ENCODE measurements at regions not wholly inside any gene's neighbourhood (a gene's known extent, or its start where the extent isn't known, plus 50 kb on each side); places are given as distances from the start of the nearest gene placed in this dataset.

- Histone ChIP-seq H3K27ac (ENCODE audit: low read depth in 2 of 2, low read length in 1 of 2) (no peak overlapping the region), H3K79me2 (ENCODE audit: insufficient read depth) (no peaks in the 10 kb centered on the region), H3K9me3 (no peaks in the 10 kb centered on the region), H3K4me1 (ENCODE audit: control insufficient read depth in 1 of 2, insufficient read depth in 2 of 2, low read depth in 1 of 2, low read length in 1 of 2) (no peaks in the 10 kb centered on the region; a peak in 1 of 4 replicates), H3K4me2 (no peak overlapping the region), H3K4me3 (ENCODE audit: low read depth in 2 of 2, low read length in 1 of 2) (no peak overlapping the region), H3K9ac (no peak overlapping the region), H3K9me2 (no peaks in the 10 kb centered on the region), H3K27me3 (ENCODE audit: insufficient read depth) (no peaks in the 10 kb centered on the region), H2AFZ (ENCODE audit: low read depth) (no peak overlapping the region), H3K36me3 (replicated peaks in 1 of 2; ENCODE audit: control insufficient read depth in 1 of 2, insufficient read depth in 2 of 2, low read length in 1 of 2) (no peaks in the 10 kb centered on the region), H4K20me1 (ENCODE audit: insufficient read depth) (no peaks in the 10 kb centered on the region), H3F3A (replicated peaks; ENCODE audit: insufficient read depth) (no peaks in the 10 kb centered on the region)
- 17% methylated on average over 3 of the region's 3 CpGs for WGBS (ENCODE audit: low lambda C conversion rate)
- CTCF ChIA-PET, result no interaction called here
- POLR2A ChIA-PET, result interaction anchor here (0.7 kb wide), 1 partner anchor 630 kb away, joined by 3 read pairs; no protein-coding TSS in a partner anchor
- TF ChIP-seq SMC3 (IDR thresholded peaks at IDR 0.05; ENCODE audit: low read depth, low read length) (no peak), RXRA (IDR thresholded peaks at IDR 0.05; ENCODE audit: borderline replicate concordance, low read depth) (no peak), USF2 (IDR thresholded peaks at IDR 0.05; ENCODE audit: borderline replicate concordance, low read depth, low read length) (no peak), MEF2A (IDR thresholded peaks at IDR 0.05; ENCODE audit: borderline replicate concordance, low read depth) (no peak), FOXM1 (IDR thresholded peaks at IDR 0.05; ENCODE audit: low read depth) (no peak), YY1 (IDR thresholded peaks at IDR 0.05; ENCODE audit: low read depth) (no peak), MXI1 (IDR thresholded peaks at IDR 0.05; ENCODE audit: low read depth, low read length) (no peak), GABPA (IDR thresholded peaks at IDR 0.05; ENCODE audit: low read depth) (no peak), RCOR1 (IDR thresholded peaks at IDR 0.05; ENCODE audit: low read length) (no peak), IRF3 (IDR thresholded peaks at IDR 0.05; ENCODE audit: low read depth, low read length) (no peak), RAD21 (IDR thresholded peaks at IDR 0.05; ENCODE audit: low read length) (no peak), JUND (IDR thresholded peaks at IDR 0.05) (no peak), NFIC (IDR thresholded peaks at IDR 0.05; ENCODE audit: borderline replicate concordance) (no peak)
- TF ChIP-seq, protein P1, sequence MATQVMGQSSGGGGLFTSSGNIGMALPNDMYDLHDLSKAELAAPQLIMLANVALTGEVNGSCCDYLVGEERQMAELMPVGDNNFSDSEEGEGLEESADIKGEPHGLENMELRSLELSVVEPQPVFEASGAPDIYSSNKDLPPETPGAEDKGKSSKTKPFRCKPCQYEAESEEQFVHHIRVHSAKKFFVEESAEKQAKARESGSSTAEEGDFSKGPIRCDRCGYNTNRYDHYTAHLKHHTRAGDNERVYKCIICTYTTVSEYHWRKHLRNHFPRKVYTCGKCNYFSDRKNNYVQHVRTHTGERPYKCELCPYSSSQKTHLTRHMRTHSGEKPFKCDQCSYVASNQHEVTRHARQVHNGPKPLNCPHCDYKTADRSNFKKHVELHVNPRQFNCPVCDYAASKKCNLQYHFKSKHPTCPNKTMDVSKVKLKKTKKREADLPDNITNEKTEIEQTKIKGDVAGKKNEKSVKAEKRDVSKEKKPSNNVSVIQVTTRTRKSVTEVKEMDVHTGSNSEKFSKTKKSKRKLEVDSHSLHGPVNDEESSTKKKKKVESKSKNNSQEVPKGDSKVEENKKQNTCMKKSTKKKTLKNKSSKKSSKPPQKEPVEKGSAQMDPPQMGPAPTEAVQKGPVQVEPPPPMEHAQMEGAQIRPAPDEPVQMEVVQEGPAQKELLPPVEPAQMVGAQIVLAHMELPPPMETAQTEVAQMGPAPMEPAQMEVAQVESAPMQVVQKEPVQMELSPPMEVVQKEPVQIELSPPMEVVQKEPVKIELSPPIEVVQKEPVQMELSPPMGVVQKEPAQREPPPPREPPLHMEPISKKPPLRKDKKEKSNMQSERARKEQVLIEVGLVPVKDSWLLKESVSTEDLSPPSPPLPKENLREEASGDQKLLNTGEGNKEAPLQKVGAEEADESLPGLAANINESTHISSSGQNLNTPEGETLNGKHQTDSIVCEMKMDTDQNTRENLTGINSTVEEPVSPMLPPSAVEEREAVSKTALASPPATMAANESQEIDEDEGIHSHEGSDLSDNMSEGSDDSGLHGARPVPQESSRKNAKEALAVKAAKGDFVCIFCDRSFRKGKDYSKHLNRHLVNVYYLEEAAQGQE (IDR thresholded peaks at IDR 0.05; ENCODE audit: low read depth, low read length), result no peak
- TF ChIP-seq, protein P2, sequence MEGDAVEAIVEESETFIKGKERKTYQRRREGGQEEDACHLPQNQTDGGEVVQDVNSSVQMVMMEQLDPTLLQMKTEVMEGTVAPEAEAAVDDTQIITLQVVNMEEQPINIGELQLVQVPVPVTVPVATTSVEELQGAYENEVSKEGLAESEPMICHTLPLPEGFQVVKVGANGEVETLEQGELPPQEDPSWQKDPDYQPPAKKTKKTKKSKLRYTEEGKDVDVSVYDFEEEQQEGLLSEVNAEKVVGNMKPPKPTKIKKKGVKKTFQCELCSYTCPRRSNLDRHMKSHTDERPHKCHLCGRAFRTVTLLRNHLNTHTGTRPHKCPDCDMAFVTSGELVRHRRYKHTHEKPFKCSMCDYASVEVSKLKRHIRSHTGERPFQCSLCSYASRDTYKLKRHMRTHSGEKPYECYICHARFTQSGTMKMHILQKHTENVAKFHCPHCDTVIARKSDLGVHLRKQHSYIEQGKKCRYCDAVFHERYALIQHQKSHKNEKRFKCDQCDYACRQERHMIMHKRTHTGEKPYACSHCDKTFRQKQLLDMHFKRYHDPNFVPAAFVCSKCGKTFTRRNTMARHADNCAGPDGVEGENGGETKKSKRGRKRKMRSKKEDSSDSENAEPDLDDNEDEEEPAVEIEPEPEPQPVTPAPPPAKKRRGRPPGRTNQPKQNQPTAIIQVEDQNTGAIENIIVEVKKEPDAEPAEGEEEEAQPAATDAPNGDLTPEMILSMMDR (IDR thresholded peaks at IDR 0.05), result no peak
- DNase-seq, result no peak
Measured at GRCh38 chr15:93720607-93721006, 510.8 kb upstream of the MCTP2 start.

Data from SK-N-SH (cell line).